ENCODE measurements at regions not wholly inside any gene's neighbourhood (a gene's known extent, or its start where the extent isn't known, plus 50 kb on each side); places are given as distances from the start of the nearest gene placed in this dataset.
A peak's percentile ranks its signal among the peaks of the same experiment; 100 is the strongest.

GRCh38 chr1:143698016-143698415 lies 273.8 kb downstream of the FAM72C start:
- Histone ChIP-seq H2AFZ (ENCODE audit: low read depth, low read length, poor library complexity, severe bottlenecking) (no peak overlapping the region), H3K79me2 (ENCODE audit: insufficient read depth, low read length) (no peaks in the 10 kb centered on the region), H3K4me2 (ENCODE audit: low read length) (peak overlapping the region; percentile 13; the same call in 1 of the 2 replicates), H3K27ac (ENCODE audit: low read depth, low read length) (no peak overlapping the region), H3K9ac (ENCODE audit: low read length) (no peak overlapping the region), H3K4me1 (ENCODE audit: control insufficient read depth in 1 of 2, insufficient read depth in 2 of 2, low read length in 2 of 2) (no peaks in the 10 kb centered on the region), H3K9me2 (ENCODE audit: insufficient read depth) (no peaks in the 10 kb centered on the region), H3K36me3 (ENCODE audit: control insufficient read depth in 1 of 2, insufficient read depth in 2 of 2, low read length in 2 of 2) (no peaks in the 10 kb centered on the region), H4K20me1 (ENCODE audit: insufficient read depth) (no peaks in the 10 kb centered on the region), H3K27me3 (ENCODE audit: insufficient read depth, low read length) (no peaks in the 10 kb centered on the region), H3K9me3 (ENCODE audit: control insufficient read depth in 1 of 2, insufficient read depth in 1 of 2, low read depth in 1 of 2, low read length in 2 of 2) (no peaks in the 10 kb centered on the region), H3K4me3 (replicated peaks in 1 of 2; ENCODE audit: low read depth in 1 of 2, low read length in 2 of 2) (no peak overlapping the region)
- ChIA-PET CTCF (no interaction called here), RAD21 (ENCODE audit: low non-redundant PET in 1 of 2, low total read pairs in 2 of 2, uncharacterized antibody in 2 of 2, unreplicated experiment in 2 of 2) (no interaction called here), POLR2A (no interaction called here)
- DNase-seq (ENCODE audit: low read depth, low spot score) (peak; percentile 56), ATAC-seq (peak; percentile 88)
- TF ChIP-seq CBX3 (IDR thresholded peaks at IDR 0.05; ENCODE audit: low read depth) (no peak), YY1 (IDR thresholded peaks at IDR 0.05; ENCODE audit: extremely low read depth, insufficient replicate concordance, low read depth, low read length) (no peak), SRF (IDR thresholded peaks at IDR 0.05; ENCODE audit: low read depth) (no peak), JUND (IDR thresholded peaks at IDR 0.05) (no peak), RAD21 (IDR thresholded peaks at IDR 0.05; ENCODE audit: low read depth) (peak; percentile 82), ATF3 (IDR thresholded peaks at IDR 0.05) (no peak), CTCF (IDR thresholded peaks at IDR 0.05 in 2 of 3, conservative IDR thresholded peaks at IDR 0.05 in 1 of 3; ENCODE audit: borderline replicate concordance in 1 of 3, insufficient read depth in 1 of 3, low read depth in 2 of 3, low read length in 2 of 3) (peak; percentile 65 to 86 (median 80); a peak in 5 of 6 replicates), ZNF274 (IDR thresholded peaks at IDR 0.05; ENCODE audit: low read depth, low read length) (no peak), SIN3A (IDR thresholded peaks at IDR 0.05; ENCODE audit: low read depth) (no peak), MAX (IDR thresholded peaks at IDR 0.05) (no peak)
- no TSS peak for BruUV-seq (replicated peaks)
- intact Hi-C loops (cut with micrococcal nuclease): no loop called here

Data from HCT116 (cell line).